Fibroblast of lung (primary cell): ENCODE measurements at regions not wholly inside any gene's neighbourhood (a gene's known extent, or its start where the extent isn't known, plus 50 kb on each side); places are given as distances from the start of the nearest gene placed in this dataset.
"Not testable (repeated sequence)": the region's sequence is repeated elsewhere in the genome, so short reads cannot be mapped to it uniquely, and the experiment has no call there.

Experiments
- DNase-seq, 2 donors: peaks; one replicate each; pipeline versions ENCODE4 v3.0.0 to v3.0.0-alpha.2; 2010; ENCODE audit warnings: low read depth in 2 of 2
- H2AFZ ChIP-seq: 2 replicates; pipeline ENCODE4 v1.5.1; 2012; ENCODE audit warnings: low read length, control low read depth, inconsistent platforms
- H3K27ac ChIP-seq: 2 replicates; pipeline ENCODE4 v1.5.1; 2011; ENCODE audit warnings: low read length, control low read depth; ENCODE audit not compliant: insufficient read depth
- H3K27me3 ChIP-seq: 2 replicates; pipeline ENCODE4 v1.5.1; 2011; ENCODE audit warnings: mild to moderate bottlenecking, low read length; ENCODE audit not compliant: control insufficient read depth, insufficient read depth
- H3K36me3 ChIP-seq: 2 replicates; pipeline ENCODE4 v1.5.1; 2011; ENCODE audit warnings: low read length; ENCODE audit not compliant: control insufficient read depth, insufficient read depth
- H3K4me1 ChIP-seq: 2 replicates; pipeline ENCODE4 v1.5.1; 2011; ENCODE audit warnings: low read length; ENCODE audit not compliant: control insufficient read depth, insufficient read depth; ENCODE audit errors: extremely low read depth
- H3K4me2 ChIP-seq: 2 replicates; pipeline ENCODE4 v1.5.1; 2011; ENCODE audit warnings: low read length, control low read depth; ENCODE audit not compliant: insufficient read depth; ENCODE audit errors: extremely low read depth
- H3K4me3 ChIP-seq, 4 experiments: fragments of 200-600 bp in 1 of 4; sonication (generic) in 1 of 4; replicated peaks in 1 of 4; 2 replicates each; pipeline ENCODE4 v1.5.1; 2011 to 2016; ENCODE audit warnings: low read length in 4 of 4, low read depth in 3 of 4, mild to moderate bottlenecking in 3 of 4, control low read depth in 2 of 4, inconsistent platforms in 1 of 4, mixed read lengths in 1 of 4; ENCODE audit not compliant: insufficient read depth in 1 of 4; ENCODE audit errors: control extremely low read depth in 1 of 4
- H3K79me2 ChIP-seq: 2 replicates; pipeline ENCODE4 v1.5.1; 2012; ENCODE audit warnings: mild to moderate bottlenecking, low read length, inconsistent platforms; ENCODE audit not compliant: control insufficient read depth, insufficient read depth
- H3K9ac ChIP-seq: 2 replicates; pipeline ENCODE4 v1.5.1; 2011; ENCODE audit warnings: mild to moderate bottlenecking, low read length, control low read depth; ENCODE audit not compliant: insufficient read depth
- H3K9me3 ChIP-seq: 2 replicates; pipeline ENCODE4 v1.5.1; 2012; ENCODE audit warnings: low read depth, low read length; ENCODE audit not compliant: control insufficient read depth, insufficient read depth
- H4K20me1 ChIP-seq: 2 replicates; pipeline ENCODE4 v1.5.1; 2011; ENCODE audit warnings: low read length; ENCODE audit not compliant: control insufficient read depth, insufficient read depth; ENCODE audit errors: extremely low read depth
- EZH2 ChIP-seq: IDR thresholded peaks from 2 replicates; pipeline ENCODE4 v1.5.1; 2012; ENCODE audit warnings: low read length, control low read depth, mild to moderate bottlenecking; ENCODE audit errors: missing control alignments
- TF ChIP-seq, protein P1 (sequence below), 2 donors: IDR thresholded peaks in 1 of 2; conservative IDR thresholded peaks in 1 of 2; 1 replicate in 1 of 2; 2 replicates in 1 of 2; pipeline ENCODE4 v1.5.1; 2011 to 2012; ENCODE audit warnings: low read length in 2 of 2, control low read depth in 1 of 2, inconsistent platforms in 1 of 2, low read depth in 1 of 2, mild to moderate bottlenecking in 1 of 2

DNA sequence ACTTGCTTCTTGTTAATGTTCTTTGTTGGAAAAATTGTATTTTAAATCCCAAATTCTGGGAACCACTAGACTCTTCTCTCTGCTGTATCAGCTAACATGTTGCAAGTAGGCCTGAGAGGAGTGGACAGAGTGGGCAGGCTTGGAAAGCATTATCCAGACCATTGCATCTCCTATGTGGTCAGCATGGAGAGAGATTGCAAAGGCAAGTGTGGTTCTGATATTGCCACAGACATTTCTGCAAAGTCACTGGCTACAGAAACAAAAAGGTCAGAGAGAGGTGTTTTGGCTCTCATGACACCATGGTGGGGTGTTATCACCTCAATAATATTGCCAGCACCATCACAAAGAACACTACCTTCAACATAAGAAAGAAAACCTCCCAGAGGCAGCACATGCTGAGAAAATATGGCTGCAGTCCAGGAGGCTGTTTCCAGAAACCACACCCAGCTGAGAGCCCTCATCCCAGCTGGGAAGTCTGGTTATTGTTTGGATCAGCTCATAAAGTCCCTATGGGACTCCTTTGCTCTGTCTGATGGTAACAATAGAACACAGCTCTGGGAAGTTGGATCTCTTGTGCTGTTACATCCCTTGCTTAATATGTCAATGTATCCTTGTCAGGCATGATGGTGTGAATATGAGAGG is 78.2 kb upstream of the TBX18 start:
- Histone ChIP-seq H3K4me3 (no peak overlapping the region), H2AFZ (no peak overlapping the region), H3K36me3 (no peaks in the 10 kb centered on the region), H3K4me1 (no peaks in the 10 kb centered on the region), H3K27me3 (no peaks in the 10 kb centered on the region), H3K79me2 (no peaks in the 10 kb centered on the region), H3K27ac (no peak overlapping the region), H3K9me3 (no peaks in the 10 kb centered on the region), H3K9ac (no peak overlapping the region), H4K20me1 (no peaks in the 10 kb centered on the region), H3K4me2 (no peak overlapping the region)
- TF ChIP-seq, protein P1, sequence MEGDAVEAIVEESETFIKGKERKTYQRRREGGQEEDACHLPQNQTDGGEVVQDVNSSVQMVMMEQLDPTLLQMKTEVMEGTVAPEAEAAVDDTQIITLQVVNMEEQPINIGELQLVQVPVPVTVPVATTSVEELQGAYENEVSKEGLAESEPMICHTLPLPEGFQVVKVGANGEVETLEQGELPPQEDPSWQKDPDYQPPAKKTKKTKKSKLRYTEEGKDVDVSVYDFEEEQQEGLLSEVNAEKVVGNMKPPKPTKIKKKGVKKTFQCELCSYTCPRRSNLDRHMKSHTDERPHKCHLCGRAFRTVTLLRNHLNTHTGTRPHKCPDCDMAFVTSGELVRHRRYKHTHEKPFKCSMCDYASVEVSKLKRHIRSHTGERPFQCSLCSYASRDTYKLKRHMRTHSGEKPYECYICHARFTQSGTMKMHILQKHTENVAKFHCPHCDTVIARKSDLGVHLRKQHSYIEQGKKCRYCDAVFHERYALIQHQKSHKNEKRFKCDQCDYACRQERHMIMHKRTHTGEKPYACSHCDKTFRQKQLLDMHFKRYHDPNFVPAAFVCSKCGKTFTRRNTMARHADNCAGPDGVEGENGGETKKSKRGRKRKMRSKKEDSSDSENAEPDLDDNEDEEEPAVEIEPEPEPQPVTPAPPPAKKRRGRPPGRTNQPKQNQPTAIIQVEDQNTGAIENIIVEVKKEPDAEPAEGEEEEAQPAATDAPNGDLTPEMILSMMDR (conservative IDR thresholded peaks at IDR 0.05 in 1 of 2, IDR thresholded peaks at IDR 0.05 in 1 of 2; ENCODE audit: low read depth in 1 of 2, low read length in 2 of 2): no peak
- TF ChIP-seq EZH2: no peak
- DNase-seq: peak in 1 of 2 donors; percentile 42

- not testable (repeated sequence) for H3K4me3 ChIP-seq, H3K79me2 ChIP-seq, H3K27me3 ChIP-seq, H3K4me1 ChIP-seq, H4K20me1 ChIP-seq, DNase-seq, H3K36me3 ChIP-seq, H3K4me2 ChIP-seq, H2AFZ ChIP-seq, H3K27ac ChIP-seq, H3K9me3 ChIP-seq, H3K9ac ChIP-seq
Observed at GRCh38 chr6:84837068-84837866, 72.9 kb upstream of the TBX18 start.

- H3K9me3 ChIP-seq: no peaks in the 10 kb centered on the region
- H2AFZ ChIP-seq: no peak overlapping the region
- H4K20me1 ChIP-seq: no peaks in the 10 kb centered on the region
- H3K9ac ChIP-seq: no peak overlapping the region
- H3K27ac ChIP-seq: no peak overlapping the region
- no peak overlapping the region for H3K4me3 ChIP-seq
- no peak for TF ChIP-seq EZH2
- TF ChIP-seq, protein P1 (conservative IDR thresholded peaks at IDR 0.05 in 1 of 2, IDR thresholded peaks at IDR 0.05 in 1 of 2; ENCODE audit: low read depth in 1 of 2, low read length in 2 of 2): no peak
- no peaks in the 10 kb centered on the region for H3K79me2 ChIP-seq
- H3K4me1 ChIP-seq: no peaks in the 10 kb centered on the region
- no peaks in the 10 kb centered on the region for H3K27me3 ChIP-seq
- H3K4me2 ChIP-seq: no peak overlapping the region
- H3K36me3 ChIP-seq: no peaks in the 10 kb centered on the region
- DNase-seq: no peak
Observed at GRCh38 chr6:84836366-84836765, 72.0 kb upstream of the TBX18 start.
